ENCODE measurements at regions not wholly inside any gene's neighbourhood (a gene's known extent, or its start where the extent isn't known, plus 50 kb on each side); places are given as distances from the start of the nearest gene placed in this dataset.

- TF ChIP-seq TAF1 (IDR thresholded peaks at IDR 0.05; ENCODE audit: borderline replicate concordance, low read depth, low read length) (no peak), NFIC (IDR thresholded peaks at IDR 0.05; ENCODE audit: borderline replicate concordance) (no peak)
Measured at GRCh38 chr5:58122157-58122556, 337.7 kb downstream of the PLK2 start.
